Activated CD8-positive, alpha-beta memory T cell treated with anti-CD3 and anti-CD28 coated beads for 48 hours (primary cell): ENCODE measurements at regions not wholly inside any gene's neighbourhood (a gene's known extent, or its start where the extent isn't known, plus 50 kb on each side); places are given as distances from the start of the nearest gene placed in this dataset.

Experiments used
- DNase-seq, 3 experiments: peaks; one replicate each; pipeline ENCODE4 v3.0.0-alpha.2; 2020; ENCODE audit warnings: low read depth in 2 of 3, low spot score in 2 of 3

DNA sequence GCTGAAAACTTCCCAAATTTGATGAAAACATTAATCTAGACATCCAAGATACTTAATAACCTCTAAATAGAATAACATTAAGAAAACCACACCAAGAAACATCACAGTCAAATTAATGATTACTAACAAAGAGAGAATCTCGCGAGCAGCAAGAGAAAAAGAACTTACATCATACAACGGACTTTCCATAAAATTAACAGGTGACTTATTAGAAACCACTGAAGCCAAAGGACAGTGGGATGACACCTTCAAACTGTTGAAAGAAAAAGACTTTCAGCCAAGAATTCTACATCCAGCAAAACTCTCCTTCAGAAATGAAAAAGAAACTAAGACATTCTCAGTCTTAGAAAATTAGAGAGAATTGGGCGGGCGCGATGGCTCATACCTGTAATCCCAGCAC, 232.0 kb downstream of the SNCA start:
- no peak for DNase-seq

DNA sequence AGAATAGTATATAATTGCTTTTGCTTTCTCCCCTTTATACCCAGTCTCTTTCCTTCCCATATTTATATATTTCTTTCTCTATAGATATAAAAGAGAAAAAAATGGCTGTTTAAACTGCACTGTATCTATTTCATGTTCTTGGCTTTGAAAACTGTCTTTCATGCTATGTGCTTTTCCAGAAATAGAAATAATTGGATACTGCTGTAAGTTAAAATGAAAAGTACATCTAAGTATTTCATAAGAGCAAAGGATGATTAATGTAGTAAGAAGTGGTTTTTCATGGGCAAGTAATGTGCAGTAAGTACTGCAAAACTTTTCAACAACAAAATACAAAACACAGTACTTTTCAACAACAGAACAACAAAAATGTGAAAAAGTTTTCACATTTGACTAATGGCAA, 237.9 kb downstream of the SNCA start:
- DNase-seq = no peak

- no peak for DNase-seq
These were observed 238.4 kb downstream of the SNCA start for GRCh38 chr4:89598602-89599001.

DNA sequence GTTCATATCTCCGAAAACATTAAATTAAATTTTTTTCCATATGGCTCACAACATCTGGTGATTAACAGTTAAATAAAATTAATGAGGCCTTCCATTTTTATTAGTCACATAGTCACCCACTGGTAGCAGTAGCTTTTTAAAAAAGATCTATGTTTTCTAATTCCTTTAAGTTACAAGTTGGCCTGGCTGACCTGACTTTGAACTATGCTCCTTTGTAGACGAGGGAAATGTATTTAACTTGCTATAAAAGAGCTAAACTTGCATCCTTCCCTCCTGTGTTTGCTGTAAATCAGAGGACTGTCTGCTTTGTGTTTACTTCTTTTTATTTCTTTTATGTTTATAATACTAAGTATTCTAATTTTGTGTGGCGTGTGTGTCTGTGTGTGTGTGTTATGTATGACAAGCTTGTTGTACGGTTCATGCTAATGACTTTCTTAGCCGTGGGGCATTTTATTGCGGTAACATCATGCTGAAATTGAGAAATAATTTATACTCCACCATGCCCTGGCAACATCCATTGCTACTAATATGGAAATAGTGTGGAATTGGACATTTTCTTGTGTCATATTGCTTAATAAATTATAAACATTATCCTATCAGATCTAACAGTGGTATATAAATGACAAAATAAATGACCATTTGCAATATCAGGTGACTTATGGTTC, 241.7 kb downstream of the SNCA start:
- DNase-seq = no peak

GRCh38 chr4:89590128-89590527, 246.8 kb downstream of the SNCA start:
- DNase-seq = no peak

DNA sequence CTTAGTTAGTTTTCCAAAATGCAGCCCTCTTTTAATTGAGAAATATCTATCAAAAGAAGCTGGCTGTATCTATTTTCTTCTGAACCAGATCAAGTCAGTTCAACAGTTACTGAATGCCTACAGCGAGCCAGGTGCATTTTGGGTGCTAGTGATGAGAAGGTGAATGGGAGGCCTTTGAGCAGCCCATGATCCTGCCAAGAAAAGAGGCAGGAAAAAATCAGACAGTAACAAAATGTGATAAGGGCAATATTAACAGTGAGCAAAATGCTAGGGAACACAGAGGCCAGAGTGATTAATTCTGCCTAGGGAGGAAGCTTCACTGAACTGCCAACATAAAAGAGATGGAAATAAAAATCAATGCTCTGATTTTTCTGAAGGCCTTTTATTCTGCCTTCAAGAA, 248.5 kb downstream of the SNCA start:
- DNase-seq = no peak

- no peak for DNase-seq
These were observed 249.6 kb downstream of the SNCA start for GRCh38 chr4:89587364-89587763.

GRCh38 chr4:89586864-89587263, 250.1 kb downstream of the SNCA start:
- DNase-seq = no peak

DNA sequence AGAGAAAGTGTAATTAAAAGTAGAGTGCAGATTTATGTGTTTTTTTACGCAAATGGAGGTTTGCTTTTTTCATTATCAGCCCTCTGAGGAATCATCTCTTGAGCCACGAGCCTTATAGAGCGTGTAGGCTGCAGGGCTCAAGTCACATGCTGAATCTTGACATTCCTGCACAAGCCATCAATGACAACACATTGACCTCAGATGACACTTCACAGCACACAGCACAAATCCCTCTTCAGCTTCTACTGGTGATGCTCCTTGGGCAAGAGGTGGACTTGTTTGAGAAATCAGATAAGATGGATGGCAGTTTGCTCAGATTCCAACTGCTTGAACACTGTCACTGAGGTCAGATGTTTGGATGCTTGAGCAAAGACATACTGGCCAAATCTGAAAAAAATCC, 250.6 kb downstream of the SNCA start:
- DNase-seq = no peak

- no peak for DNase-seq
These were observed 254.0 kb downstream of the SNCA start for GRCh38 chr4:89582756-89583505.

GRCh38 chr4:89579771-89580170, 257.2 kb downstream of the SNCA start:
- DNase-seq = no peak

- DNase-seq = no peak
These were observed 260.7 kb downstream of the SNCA start for GRCh38 chr4:89576246-89576645.

- DNase-seq = no peak
These were observed 261.1 kb downstream of the SNCA start for GRCh38 chr4:89575840-89576239.

DNA sequence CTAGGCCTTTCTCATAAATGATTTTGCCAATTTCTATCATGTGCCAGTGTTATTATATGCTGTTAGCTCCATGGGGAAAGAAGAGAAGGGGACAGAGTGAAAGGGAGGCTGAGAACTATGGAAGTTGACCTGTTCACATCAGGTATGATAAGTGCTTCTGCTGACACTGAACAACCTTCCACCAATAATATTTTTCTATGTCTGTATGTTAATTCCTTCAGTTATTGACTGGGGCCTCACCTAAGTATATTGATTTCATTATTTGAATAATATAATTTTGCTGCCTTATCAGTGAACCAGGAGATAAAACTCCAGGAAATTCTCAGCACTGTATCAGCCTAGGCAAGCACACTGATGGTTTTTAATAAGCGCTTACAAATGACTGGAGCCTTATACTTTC, 262.8 kb downstream of the SNCA start:
- DNase-seq = no peak

- no peak for DNase-seq
These were observed 263.3 kb downstream of the SNCA start for GRCh38 chr4:89573656-89574055.

DNA sequence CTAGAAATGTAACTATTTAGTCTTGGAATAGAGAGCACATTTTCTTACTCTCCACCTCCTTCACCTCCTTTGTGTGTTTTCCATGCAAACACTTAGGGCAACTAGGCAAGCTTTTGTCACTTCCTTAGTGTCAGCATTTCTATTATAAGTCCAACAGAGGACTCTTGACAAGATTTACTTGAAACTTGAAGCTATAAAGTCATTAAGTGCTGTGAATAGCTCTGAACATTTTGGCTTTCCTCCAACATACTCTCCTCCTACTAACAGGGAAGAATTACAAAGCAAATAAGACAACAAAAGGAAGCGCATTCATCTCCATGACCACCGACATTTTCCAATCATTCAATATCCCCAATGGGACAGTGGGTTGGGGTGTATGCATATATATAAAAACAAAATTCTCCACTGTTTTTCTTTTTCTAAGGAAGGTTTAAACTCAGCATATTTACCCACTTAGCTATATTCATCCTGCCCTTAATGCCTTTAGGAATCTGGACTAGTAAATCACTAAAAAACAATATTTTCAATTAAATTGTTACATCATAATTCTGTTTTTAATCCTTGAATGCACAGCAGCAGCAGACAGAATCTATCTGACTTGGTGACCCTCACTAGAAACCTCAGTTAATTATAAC, 264.6 kb downstream of the SNCA start:
- DNase-seq = no peak

DNA sequence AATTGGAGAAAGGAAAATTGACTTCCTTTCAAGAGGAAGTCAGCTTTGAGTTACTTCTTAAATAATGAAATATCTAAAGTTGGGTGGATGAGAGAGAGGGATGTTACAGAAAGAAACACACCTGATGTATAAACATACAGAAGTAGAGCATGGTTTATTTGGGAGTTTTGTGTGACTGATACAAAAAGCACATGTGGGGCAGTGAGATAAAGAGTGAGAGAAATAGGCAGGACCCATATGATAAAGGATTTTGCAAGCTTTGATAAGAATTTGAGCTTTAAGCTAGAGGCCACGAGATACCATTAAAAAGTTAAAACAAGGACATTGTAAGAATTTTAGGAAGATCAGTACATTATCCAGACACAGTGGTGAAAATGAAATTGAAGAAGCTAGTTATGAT, 263.3 kb upstream of the GPRIN3 start:
- no peak for DNase-seq

DNA sequence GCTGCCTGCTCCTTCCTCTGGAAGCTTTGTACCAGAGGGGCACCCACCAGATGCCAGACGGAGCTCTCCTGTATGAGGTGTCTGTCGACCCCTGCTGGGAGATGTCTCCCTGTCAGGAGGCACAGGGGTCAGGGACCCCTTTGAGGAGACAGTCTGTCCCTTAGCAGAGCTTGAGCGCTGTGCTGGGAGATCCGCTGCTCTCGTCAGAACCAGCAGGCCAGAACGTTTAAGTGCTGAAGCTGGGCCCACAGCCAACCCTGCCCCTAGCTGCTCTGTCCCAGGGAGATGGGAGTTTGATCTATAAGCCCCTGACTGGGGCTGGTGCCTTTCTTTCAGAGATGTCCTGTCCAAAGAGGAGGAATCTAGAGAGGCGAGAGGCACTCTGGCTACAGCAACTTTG, 260.3 kb upstream of the GPRIN3 start:
- no peak for DNase-seq

- DNase-seq = no peak
These were observed 255.8 kb upstream of the GPRIN3 start for GRCh38 chr4:89563431-89563830.

DNA sequence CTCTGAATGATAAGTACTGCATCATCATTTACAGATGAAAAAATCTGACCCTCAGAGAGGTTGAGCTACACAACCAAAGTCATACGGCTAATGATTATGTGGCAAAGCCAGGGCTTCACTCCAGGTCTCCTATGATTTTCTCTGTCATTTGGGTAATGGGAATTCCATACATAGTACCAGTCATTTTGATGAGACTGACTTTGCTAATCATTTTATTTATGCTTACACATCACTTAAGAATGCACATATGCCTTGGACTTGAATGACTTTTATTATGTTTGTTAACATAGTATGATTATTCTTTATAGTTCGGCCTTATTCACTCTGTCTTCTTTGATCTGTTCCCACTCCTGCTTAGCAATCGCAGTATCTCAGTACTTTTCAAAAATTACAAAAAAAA, 255.1 kb upstream of the GPRIN3 start:
- no peak for DNase-seq

GRCh38 chr4:89561048-89561447, 253.4 kb upstream of the GPRIN3 start:
- no peak for DNase-seq

DNA sequence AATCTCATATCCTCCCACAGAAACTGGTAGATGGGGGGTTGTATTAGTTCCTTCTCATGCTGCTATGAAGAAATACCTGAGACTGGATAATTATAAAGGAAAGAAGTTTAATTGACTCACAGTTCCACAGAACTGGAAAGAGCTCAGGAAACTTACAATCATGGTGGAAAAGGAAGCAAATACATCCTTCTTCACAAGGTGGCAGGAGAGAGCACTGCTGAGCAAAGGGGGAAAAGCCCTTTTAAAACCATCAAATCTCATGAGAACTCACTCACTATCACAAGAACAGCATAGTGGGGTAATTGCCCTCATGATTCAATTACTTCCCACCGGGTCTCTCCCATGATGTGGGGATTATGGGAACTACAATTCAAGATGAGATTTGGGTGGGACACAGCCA, 250.5 kb upstream of the GPRIN3 start:
- DNase-seq = no peak
